Fibroblast of villous mesenchyme (primary cell): ENCODE measurements at regions not wholly inside any gene's neighbourhood (a gene's known extent, or its start where the extent isn't known, plus 50 kb on each side); places are given as distances from the start of the nearest gene placed in this dataset.

Experiments
- DNase-seq: peaks from one replicate; pipeline ENCODE4 v3.0.0-alpha.2; 2010; ENCODE audit warnings: low read depth
- H3K4me3 ChIP-seq: 2 replicates; pipeline ENCODE4 v1.5.1; 2011; ENCODE audit warnings: low read depth, mild to moderate bottlenecking, low read length
- TF ChIP-seq, protein P1 (sequence below): IDR thresholded peaks from 2 replicates; pipeline ENCODE4 v1.5.1; 2012; ENCODE audit warnings: low read depth, mild to moderate bottlenecking, low read length; ENCODE audit not compliant: insufficient read depth

DNA sequence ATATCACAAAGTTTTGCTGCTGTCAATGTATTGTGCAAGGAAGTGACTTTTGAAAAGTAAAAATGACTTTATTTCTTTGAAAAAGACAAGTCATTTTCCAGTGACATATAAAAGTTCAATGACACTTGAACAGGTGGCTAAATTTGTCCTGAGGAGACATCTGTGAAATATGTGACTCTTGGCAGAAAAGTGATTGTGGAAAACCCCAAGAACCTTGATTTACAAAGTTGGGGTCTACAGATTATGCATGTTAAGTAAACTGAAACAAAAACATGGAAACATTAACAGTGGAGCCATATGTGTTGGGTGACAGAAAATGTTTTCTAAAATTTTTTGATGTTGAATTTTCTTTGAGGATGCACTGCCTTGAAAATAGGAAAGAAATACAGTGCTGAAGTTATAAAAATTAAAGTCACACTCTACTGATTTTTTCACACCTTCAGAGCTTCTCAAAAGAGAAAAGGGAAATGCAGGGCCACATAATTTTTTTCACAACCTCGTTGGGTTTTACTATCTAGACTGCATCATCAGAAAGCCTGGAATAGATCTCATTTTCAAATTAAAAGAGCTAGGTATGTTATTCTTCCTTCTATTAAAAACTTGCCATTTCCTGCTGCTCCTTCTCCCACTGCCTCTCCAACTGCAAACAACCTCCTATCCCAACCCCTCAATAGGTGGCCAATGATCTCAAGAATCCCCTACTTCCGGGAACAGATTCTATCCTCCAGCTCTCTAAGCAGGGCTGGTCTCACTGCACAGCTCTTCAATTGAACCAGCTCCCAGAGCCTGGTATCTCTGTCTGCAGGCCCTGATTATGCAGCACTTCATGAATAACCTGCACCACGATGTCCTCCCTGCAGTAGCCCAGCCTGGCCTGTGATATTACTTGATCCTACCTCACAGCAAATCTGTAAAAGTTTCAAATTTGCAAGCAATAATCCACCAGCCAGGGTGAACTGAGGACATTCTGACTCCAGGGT lies 570.8 kb upstream of the CPEB2 start:
- DNase-seq, result no peak
- TF ChIP-seq, protein P1, sequence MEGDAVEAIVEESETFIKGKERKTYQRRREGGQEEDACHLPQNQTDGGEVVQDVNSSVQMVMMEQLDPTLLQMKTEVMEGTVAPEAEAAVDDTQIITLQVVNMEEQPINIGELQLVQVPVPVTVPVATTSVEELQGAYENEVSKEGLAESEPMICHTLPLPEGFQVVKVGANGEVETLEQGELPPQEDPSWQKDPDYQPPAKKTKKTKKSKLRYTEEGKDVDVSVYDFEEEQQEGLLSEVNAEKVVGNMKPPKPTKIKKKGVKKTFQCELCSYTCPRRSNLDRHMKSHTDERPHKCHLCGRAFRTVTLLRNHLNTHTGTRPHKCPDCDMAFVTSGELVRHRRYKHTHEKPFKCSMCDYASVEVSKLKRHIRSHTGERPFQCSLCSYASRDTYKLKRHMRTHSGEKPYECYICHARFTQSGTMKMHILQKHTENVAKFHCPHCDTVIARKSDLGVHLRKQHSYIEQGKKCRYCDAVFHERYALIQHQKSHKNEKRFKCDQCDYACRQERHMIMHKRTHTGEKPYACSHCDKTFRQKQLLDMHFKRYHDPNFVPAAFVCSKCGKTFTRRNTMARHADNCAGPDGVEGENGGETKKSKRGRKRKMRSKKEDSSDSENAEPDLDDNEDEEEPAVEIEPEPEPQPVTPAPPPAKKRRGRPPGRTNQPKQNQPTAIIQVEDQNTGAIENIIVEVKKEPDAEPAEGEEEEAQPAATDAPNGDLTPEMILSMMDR, result no peak
- H3K4me3 ChIP-seq, result no peak overlapping the region

DNA sequence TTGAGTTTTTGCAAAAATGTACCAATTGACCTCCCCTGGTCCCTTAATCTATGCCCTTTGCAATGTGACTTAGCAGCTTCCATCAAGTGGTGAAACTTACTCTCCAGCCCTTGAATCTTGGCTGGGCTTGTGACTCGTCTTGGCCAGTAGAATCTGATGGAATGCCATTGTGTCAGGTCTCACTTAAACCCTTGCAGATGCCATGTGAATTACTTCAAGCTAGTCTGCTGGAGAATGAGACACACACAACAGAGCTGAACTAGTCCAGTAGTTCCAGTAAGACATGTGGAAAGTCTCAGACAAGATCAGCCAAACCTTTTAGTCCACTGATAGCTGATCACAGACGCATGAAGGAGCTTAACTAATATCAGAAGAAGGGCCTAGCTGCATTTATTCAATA lies 567.8 kb upstream of the CPEB2 start:
- DNase-seq, result no peak
- no peak overlapping the region for H3K4me3 ChIP-seq
- TF ChIP-seq, protein P1, result no peak

DNA sequence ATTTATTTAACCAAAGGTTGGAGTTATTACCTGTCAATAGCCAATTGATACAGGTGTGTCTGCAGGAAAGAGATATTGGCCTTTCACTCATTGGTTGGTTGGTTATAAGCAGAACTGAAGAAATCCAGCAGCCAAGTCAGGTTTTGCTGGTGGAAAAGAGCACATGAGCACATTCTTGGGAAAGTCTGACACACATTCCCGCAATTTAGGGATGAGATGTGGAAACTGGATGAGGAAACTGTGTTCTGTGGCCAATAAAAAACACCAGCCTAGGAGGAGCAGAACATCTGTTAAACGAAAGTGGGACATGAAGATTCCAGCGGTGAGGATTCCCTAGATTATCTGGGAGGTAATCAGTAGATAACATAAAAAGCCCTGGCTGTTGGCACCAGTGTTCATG lies 567.4 kb upstream of the CPEB2 start:
- no peak overlapping the region for H3K4me3 ChIP-seq
- TF ChIP-seq, protein P1, result no peak
- no peak for DNase-seq

DNA sequence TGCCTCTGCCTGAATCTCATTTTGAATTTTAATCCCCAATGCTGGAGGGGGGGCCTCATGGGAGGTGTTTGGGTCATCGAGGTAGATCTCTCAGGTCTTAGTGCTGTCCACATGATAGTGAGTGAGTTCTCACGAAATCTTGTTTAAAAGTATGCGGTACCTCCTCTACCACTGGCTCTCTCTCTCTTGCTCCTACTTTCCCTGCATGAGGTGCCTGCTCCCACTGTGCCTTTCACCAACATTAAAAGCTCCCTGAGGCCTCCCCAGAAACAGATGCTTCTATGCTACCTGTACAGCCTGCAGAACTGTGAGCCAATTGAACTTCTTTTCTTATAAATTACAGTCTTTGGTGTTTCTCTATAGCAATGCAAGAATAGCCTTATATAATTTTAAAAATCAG lies 560.7 kb upstream of the CPEB2 start:
- TF ChIP-seq, protein P1, result no peak
- no peak for DNase-seq
- no peak overlapping the region for H3K4me3 ChIP-seq

DNA sequence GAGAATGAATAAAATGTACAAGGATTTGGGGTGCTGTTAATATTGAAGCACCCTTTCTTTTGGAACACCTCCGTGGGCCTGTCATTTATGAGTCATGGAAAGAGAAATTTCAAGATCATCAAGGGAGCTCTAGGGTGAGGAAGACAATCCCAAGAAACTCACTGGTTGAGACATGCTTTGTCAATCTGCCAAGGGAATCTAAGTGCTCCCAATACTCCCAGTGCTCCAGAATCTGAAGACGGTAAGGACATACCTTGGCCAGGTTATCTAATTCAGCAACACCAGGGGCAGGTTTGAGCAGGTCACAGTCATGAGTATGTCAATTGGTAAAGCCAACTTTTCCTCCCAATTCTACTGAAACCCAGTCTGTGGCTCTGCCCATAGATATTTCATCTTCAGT lies 556.4 kb upstream of the CPEB2 start:
- TF ChIP-seq, protein P1, result no peak
- no peak for DNase-seq
- H3K4me3 ChIP-seq, result no peak overlapping the region

DNA sequence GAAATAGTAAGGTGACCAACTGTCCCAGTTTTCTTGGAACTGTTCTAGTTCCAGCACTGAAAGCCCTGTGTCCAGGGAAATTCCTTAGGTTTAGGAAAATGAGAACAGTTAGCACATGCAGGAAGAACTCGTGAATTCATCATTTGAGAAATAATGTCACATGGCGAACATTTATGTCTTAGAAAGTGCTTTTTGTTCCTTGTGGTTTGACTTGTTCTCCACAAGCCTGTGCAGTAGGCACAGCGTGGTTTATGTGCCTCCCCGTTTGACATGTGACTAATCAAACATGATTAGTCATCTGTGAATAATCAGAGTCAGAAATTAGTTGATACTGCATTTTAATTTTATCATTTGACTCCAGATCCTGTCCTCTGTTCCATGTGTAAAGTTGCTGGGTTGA lies 556.0 kb upstream of the CPEB2 start:
- TF ChIP-seq, protein P1, result no peak
- no peak overlapping the region for H3K4me3 ChIP-seq
- peak; percentile 4 for DNase-seq
